ENCODE measurements at regions not wholly inside any gene's neighbourhood (a gene's known extent, or its start where the extent isn't known, plus 50 kb on each side); places are given as distances from the start of the nearest gene placed in this dataset.

- no peak for DNase-seq (ENCODE audit: low spot score)
- no peak for TF ChIP-seq CTCF (IDR thresholded peaks at IDR 0.05; ENCODE audit: extremely low read depth, missing control alignments)
These were observed 364.5 kb downstream of the MID1IP1 start for GRCh38 chrX:39165773-39166172.

GRCh38 chrX:39167791-39168190 is 366.5 kb downstream of the MID1IP1 start:
- no peak for TF ChIP-seq CTCF (IDR thresholded peaks at IDR 0.05; ENCODE audit: extremely low read depth, missing control alignments)

GRCh38 chrX:39168609-39169008 is 367.4 kb downstream of the MID1IP1 start:
- DNase-seq (ENCODE audit: low spot score) = no peak
- TF ChIP-seq CTCF (IDR thresholded peaks at IDR 0.05; ENCODE audit: extremely low read depth, missing control alignments) = no peak

More at GRCh38 chrX:39167791-39168190, 366.5 kb downstream of the MID1IP1 start:
- DNase-seq (ENCODE audit: low spot score) = no peak

- no peak for TF ChIP-seq CTCF (IDR thresholded peaks at IDR 0.05; ENCODE audit: extremely low read depth, missing control alignments)
- no peak for DNase-seq (ENCODE audit: low spot score)
These were observed 368.7 kb downstream of the MID1IP1 start for GRCh38 chrX:39169976-39170375.

- no peak for TF ChIP-seq CTCF (IDR thresholded peaks at IDR 0.05; ENCODE audit: extremely low read depth, missing control alignments)
- no peak for DNase-seq (ENCODE audit: low spot score)
These were observed 369.2 kb downstream of the MID1IP1 start for GRCh38 chrX:39170464-39170863.

GRCh38 chrX:39171686-39172085 is 370.4 kb downstream of the MID1IP1 start:
- no peak for DNase-seq (ENCODE audit: low spot score)

GRCh38 chrX:39174241-39174771 is 373.0 kb downstream of the MID1IP1 start:
- no peak for TF ChIP-seq CTCF (IDR thresholded peaks at IDR 0.05; ENCODE audit: extremely low read depth, missing control alignments)
- no peak for DNase-seq (ENCODE audit: low spot score)

More at GRCh38 chrX:39171686-39172085, 370.4 kb downstream of the MID1IP1 start:
- no peak for TF ChIP-seq CTCF (IDR thresholded peaks at IDR 0.05; ENCODE audit: extremely low read depth, missing control alignments)
